GM11168 (cell line): ENCODE measurements at regions not wholly inside any gene's neighbourhood (a gene's known extent, or its start where the extent isn't known, plus 50 kb on each side); places are given as distances from the start of the nearest gene placed in this dataset.

Experiments
- in situ Hi-C: fragments of 300-500 bp; cut with MboI; formaldehyde crosslinking; loops from one replicate; pipeline ENCODE4 v1.12.0; 2022; ENCODE audit warnings: low sequenced_read_pairs; ENCODE audit not compliant: unreplicated experiment

- in situ Hi-C loops = no loop called here
Measured at GRCh38 chr3:110808630-110809029, 263.0 kb upstream of the NECTIN3 start.

GRCh38 chr3:110810356-110810755 lies 261.3 kb upstream of the NECTIN3 start:
- in situ Hi-C loops = no loop called here

GRCh38 chr3:110811050-110811449 lies 260.6 kb upstream of the NECTIN3 start:
- in situ Hi-C loops = no loop called here

- in situ Hi-C loops = no loop called here
Measured at GRCh38 chr3:110813541-110813940, 258.1 kb upstream of the NECTIN3 start.

GRCh38 chr3:110814170-110815007 lies 257.2 kb upstream of the NECTIN3 start:
- in situ Hi-C loops = no loop called here

- in situ Hi-C loops = no loop called here
Measured at GRCh38 chr3:110815008-110815583, 256.5 kb upstream of the NECTIN3 start.

GRCh38 chr3:110816008-110816407 lies 255.6 kb upstream of the NECTIN3 start:
- in situ Hi-C loops = no loop called here

- in situ Hi-C loops = no loop called here
Measured at GRCh38 chr3:110821586-110821985, 250.0 kb upstream of the NECTIN3 start.

- in situ Hi-C loops = no loop called here
Measured at GRCh38 chr3:110822971-110823370, 248.6 kb upstream of the NECTIN3 start.

- in situ Hi-C loops = no loop called here
Measured at GRCh38 chr3:110846971-110847370, 224.6 kb upstream of the NECTIN3 start.

- in situ Hi-C loops = no loop called here
Measured at GRCh38 chr3:110849064-110849463, 222.6 kb upstream of the NECTIN3 start.

- in situ Hi-C loops = no loop called here
Measured at GRCh38 chr3:110851736-110852135, 219.9 kb upstream of the NECTIN3 start.

GRCh38 chr3:110855207-110855606 lies 216.4 kb upstream of the NECTIN3 start:
- in situ Hi-C loops = no loop called here

- in situ Hi-C loops = no loop called here
Measured at GRCh38 chr3:110856916-110857315, 214.7 kb upstream of the NECTIN3 start.

- in situ Hi-C loops = no loop called here
Measured at GRCh38 chr3:110858549-110858948, 213.1 kb upstream of the NECTIN3 start.

- in situ Hi-C loops = no loop called here
Measured at GRCh38 chr3:110859336-110859735, 212.3 kb upstream of the NECTIN3 start.

GRCh38 chr3:110859993-110860392 lies 211.6 kb upstream of the NECTIN3 start:
- in situ Hi-C loops = no loop called here

- in situ Hi-C loops = no loop called here
Measured at GRCh38 chr3:110865934-110866333, 205.7 kb upstream of the NECTIN3 start.

- in situ Hi-C loops = no loop called here
Measured at GRCh38 chr3:110868106-110868505, 203.5 kb upstream of the NECTIN3 start.

- in situ Hi-C loops = no loop called here
Measured at GRCh38 chr3:110869736-110870135, 201.9 kb upstream of the NECTIN3 start.

GRCh38 chr3:110871869-110872268 lies 199.7 kb upstream of the NECTIN3 start:
- in situ Hi-C loops = no loop called here

GRCh38 chr3:110878692-110879091 lies 192.9 kb upstream of the NECTIN3 start:
- in situ Hi-C loops = no loop called here
